ENCODE measurements at regions not wholly inside any gene's neighbourhood (a gene's known extent, or its start where the extent isn't known, plus 50 kb on each side); places are given as distances from the start of the nearest gene placed in this dataset.

- no peak overlapping the region for H3K9ac ChIP-seq
- H3K27ac Mint-ChIP-seq, result no peak overlapping the region
- no peaks in the 10 kb centered on the region for H3K27me3 ChIP-seq
- H3K4me1 Mint-ChIP-seq, result peaks cover 6% of the 10 kb centered on the region
- H2AFZ ChIP-seq (replicated peaks), result no peak overlapping the region
- H3K4me2 ChIP-seq, result no peak overlapping the region
- DNase-seq (ENCODE audit: low spot score), result no peak
- H3K27me3 Mint-ChIP-seq (ENCODE audit: insufficient read depth, low read depth), result no peaks in the 10 kb centered on the region
- TF ChIP-seq, protein P1, sequence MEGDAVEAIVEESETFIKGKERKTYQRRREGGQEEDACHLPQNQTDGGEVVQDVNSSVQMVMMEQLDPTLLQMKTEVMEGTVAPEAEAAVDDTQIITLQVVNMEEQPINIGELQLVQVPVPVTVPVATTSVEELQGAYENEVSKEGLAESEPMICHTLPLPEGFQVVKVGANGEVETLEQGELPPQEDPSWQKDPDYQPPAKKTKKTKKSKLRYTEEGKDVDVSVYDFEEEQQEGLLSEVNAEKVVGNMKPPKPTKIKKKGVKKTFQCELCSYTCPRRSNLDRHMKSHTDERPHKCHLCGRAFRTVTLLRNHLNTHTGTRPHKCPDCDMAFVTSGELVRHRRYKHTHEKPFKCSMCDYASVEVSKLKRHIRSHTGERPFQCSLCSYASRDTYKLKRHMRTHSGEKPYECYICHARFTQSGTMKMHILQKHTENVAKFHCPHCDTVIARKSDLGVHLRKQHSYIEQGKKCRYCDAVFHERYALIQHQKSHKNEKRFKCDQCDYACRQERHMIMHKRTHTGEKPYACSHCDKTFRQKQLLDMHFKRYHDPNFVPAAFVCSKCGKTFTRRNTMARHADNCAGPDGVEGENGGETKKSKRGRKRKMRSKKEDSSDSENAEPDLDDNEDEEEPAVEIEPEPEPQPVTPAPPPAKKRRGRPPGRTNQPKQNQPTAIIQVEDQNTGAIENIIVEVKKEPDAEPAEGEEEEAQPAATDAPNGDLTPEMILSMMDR (IDR thresholded peaks at IDR 0.05), result no peak
- no peak for TF ChIP-seq EZH2 (IDR thresholded peaks at IDR 0.05)
- no peak for TF ChIP-seq EZH2phosphoT487 (IDR thresholded peaks at IDR 0.05)
- no peaks in the 10 kb centered on the region for H4K20me1 ChIP-seq (ENCODE audit: low read depth)
- H3K27ac ChIP-seq, result no peak overlapping the region
- no peaks in the 10 kb centered on the region for H3K4me1 ChIP-seq
- H3K4me3 ChIP-seq, result no peak overlapping the region
- peaks cover 2% of the 10 kb centered on the region for H3K36me3 Mint-ChIP-seq
- no peak overlapping the region for H3K4me3 Mint-ChIP-seq
- no peaks in the 10 kb centered on the region for H3F3A ChIP-seq (ENCODE audit: low read depth)
- no peaks in the 10 kb centered on the region for H3K9me3 ChIP-seq (ENCODE audit: low read depth)
- no peaks in the 10 kb centered on the region for H3K79me2 ChIP-seq (ENCODE audit: low read depth)
- H3K9me3 Mint-ChIP-seq, result no peaks in the 10 kb centered on the region
- no peaks in the 10 kb centered on the region for H3K36me3 ChIP-seq
Observed at GRCh38 chr18:29156531-29156930, 979.6 kb upstream of the CDH2 start.

GRCh38 chr18:29154758-29155725 is 978.1 kb upstream of the CDH2 start:
- Mint-ChIP-seq H3K9me3 (no peaks in the 10 kb centered on the region), H3K4me1 (peaks cover 6% of the 10 kb centered on the region), H3K27ac (no peak overlapping the region), H3K27me3 (ENCODE audit: insufficient read depth, low read depth) (no peaks in the 10 kb centered on the region), H3K36me3 (peaks cover 2% of the 10 kb centered on the region), H3K4me3 (no peak overlapping the region)
- Histone ChIP-seq H3K9ac (no peak overlapping the region), H3K4me2 (no peak overlapping the region), H3K9me3 (ENCODE audit: low read depth) (no peaks in the 10 kb centered on the region), H3K27ac (no peak overlapping the region), H3K36me3 (no peaks in the 10 kb centered on the region), H2AFZ (replicated peaks) (no peak overlapping the region), H3K4me1 (no peaks in the 10 kb centered on the region), H3K4me3 (no peak overlapping the region), H3K27me3 (no peaks in the 10 kb centered on the region), H3K79me2 (ENCODE audit: low read depth) (no peaks in the 10 kb centered on the region), H3F3A (ENCODE audit: low read depth) (no peaks in the 10 kb centered on the region), H4K20me1 (ENCODE audit: low read depth) (no peaks in the 10 kb centered on the region)
- TF ChIP-seq EZH2 (IDR thresholded peaks at IDR 0.05) (no peak), EZH2phosphoT487 (IDR thresholded peaks at IDR 0.05) (no peak)
- TF ChIP-seq, protein P1 (IDR thresholded peaks at IDR 0.05), result no peak
- no peak for DNase-seq (ENCODE audit: low spot score)

DNA sequence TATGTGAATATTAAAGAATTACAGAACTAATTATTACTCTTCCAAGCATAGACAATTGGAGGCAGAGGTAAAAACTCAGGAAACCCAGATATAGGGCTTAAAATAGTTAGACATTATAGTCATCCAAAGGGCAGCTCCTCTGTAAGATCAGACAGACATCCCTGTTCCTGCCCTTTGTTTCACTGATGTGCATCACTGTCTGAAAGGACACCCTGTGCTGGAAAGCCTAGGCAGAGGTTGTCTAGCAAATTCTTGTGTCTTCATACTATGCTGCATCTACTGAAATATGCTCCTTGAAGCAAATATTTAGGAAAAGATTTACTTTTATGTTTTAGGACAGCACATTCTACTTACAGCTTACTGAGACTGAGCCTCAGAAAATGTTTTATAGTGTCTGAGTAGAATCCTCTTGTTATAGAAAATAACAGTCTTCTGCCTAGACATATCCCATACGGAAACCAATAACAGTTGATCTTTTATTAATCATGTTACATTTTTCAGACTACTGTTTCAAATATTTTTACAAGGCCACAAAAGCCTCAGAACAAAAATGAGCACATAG is 977.3 kb upstream of the CDH2 start:
- Histone ChIP-seq H4K20me1 (ENCODE audit: low read depth) (no peaks in the 10 kb centered on the region), H3K27me3 (no peaks in the 10 kb centered on the region), H3F3A (ENCODE audit: low read depth) (no peaks in the 10 kb centered on the region), H3K4me2 (no peak overlapping the region), H3K9ac (no peak overlapping the region), H3K4me3 (no peak overlapping the region), H2AFZ (replicated peaks) (no peak overlapping the region), H3K27ac (no peak overlapping the region), H3K9me3 (ENCODE audit: low read depth) (no peaks in the 10 kb centered on the region), H3K4me1 (no peaks in the 10 kb centered on the region), H3K36me3 (no peaks in the 10 kb centered on the region), H3K79me2 (ENCODE audit: low read depth) (no peaks in the 10 kb centered on the region)
- Mint-ChIP-seq H3K4me3 (no peak overlapping the region), H3K4me1 (peaks cover 6% of the 10 kb centered on the region), H3K27me3 (ENCODE audit: insufficient read depth, low read depth) (no peaks in the 10 kb centered on the region), H3K27ac (no peak overlapping the region), H3K9me3 (no peaks in the 10 kb centered on the region), H3K36me3 (peaks cover 2% of the 10 kb centered on the region)
- TF ChIP-seq, protein P1 (IDR thresholded peaks at IDR 0.05), result no peak
- TF ChIP-seq EZH2 (IDR thresholded peaks at IDR 0.05) (no peak), EZH2phosphoT487 (IDR thresholded peaks at IDR 0.05) (no peak)
- DNase-seq (ENCODE audit: low spot score), result no peak
